ENCODE measurements at regions not wholly inside any gene's neighbourhood (a gene's known extent, or its start where the extent isn't known, plus 50 kb on each side); places are given as distances from the start of the nearest gene placed in this dataset.
A peak's percentile ranks its signal among the peaks of the same experiment; 100 is the strongest.

DNA sequence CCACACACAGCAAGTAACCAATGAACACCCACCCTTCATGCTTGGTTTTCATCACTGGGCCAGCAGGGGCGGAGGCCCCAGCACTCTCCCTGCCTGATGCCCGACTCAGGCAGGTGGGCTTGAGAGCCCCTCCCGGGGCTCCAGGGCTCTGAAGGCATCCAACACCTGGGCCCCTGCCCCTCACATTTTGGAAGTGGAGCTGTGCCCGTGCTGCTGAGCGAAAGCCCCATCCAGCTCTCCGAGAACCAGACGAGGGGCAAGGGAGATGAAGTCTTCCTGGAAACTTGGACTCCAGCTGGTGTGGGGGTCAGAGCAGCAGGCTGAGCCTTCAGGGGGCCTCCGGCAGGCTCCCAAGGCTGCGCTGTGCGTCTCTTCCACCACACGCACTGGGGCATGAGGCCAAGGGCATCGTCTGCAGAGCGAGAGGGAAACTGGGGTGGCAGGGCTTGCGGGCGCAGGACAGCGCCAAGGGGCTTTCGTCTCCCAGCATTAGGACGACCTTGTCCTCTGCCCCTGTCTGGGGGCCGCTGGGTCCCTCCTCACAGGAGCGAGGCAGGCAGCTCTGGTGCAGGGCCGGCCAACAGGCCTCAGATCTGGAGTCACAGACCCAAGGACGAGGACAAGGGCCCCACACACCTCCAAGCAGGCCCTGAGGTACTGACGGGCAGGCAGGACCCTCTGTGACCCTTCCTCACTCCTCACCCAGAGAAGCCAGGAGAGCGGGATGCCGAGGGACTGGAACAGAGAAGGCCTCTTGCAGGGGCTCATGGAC, 108.3 kb upstream of the FAM20C start:
- no peak for DNase-seq (ENCODE audit: low read depth, low spot score)

GRCh38 chr7:84633-85020, 107.7 kb upstream of the FAM20C start:
- DNase-seq (ENCODE audit: low read depth, low spot score) = no peak

DNA sequence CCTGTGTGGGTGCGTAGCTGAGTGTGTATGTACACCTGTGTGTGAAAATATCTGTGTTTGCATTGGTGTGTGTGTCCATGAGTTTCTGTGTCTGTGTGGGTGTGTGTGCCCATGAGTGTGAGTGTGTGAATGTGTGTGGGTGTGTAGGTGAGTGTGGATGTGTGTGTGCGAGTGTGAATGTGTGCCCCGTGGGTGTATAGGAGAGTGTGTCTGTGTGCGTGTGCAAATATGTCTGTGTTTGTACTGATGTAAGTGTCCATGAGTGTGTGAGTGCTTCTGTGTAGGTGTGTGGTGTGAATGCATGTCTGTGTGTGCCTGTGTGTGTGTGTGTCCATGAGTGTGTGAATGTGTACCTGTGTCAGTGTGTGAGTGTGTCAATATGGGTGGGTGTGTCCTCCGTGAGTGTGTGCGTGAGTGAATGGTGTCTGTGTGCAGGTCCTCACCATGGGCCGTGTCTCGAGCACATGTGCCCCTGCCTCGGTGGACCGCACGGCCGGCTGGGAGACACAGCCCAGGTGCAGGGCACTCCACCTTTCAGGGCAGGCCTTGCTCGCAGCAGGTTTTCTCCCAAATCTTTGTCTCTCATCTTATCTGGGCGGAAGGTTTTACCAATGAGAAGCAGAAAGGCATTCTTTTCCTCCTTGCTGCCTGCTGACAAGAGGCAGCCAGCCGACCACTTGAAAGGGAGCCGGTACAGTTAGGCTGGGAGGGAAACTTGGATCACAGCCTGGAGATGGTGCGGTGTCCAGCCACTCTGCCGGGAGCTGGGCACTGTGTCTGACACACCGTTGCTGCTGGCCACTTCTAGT, 107.1 kb upstream of the FAM20C start:
- DNase-seq (ENCODE audit: low read depth, low spot score) = peak; percentile 92

DNA sequence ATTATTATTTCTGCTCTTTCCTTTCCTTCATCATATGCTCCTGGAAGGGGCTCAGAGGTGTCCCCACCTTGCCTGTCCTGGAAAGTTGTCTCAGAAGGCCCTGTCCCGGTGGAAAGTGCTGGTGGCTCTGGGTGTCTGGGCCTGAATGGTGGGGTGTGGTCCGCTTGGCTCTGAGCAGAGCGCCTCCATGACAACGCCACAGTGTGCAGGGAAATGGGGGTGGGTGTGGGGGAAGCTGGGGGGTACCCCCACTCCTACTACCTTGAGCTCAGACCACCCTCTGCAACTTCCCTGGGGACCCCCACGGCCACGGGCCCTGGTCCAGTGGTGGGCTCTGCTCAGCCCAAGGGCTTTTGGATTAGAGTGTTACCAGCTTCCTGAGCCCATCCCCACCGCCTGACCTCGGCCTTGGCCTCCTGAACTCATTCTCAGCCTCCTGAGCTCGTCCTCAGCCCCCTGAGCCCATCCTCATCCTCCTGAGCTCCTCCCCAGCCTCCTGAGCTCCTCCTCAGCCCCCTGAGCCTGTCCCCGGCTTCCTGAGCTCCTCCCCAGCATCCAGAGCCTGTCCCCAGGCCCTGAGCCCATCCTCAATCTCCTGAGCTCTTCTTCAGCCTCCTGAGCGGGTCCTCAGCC, 106.4 kb upstream of the FAM20C start:
- DNase-seq (ENCODE audit: low read depth, low spot score) = no peak

GRCh38 chr7:86629-87028, 105.7 kb upstream of the FAM20C start:
- DNase-seq (ENCODE audit: low read depth, low spot score) = no peak

DNA sequence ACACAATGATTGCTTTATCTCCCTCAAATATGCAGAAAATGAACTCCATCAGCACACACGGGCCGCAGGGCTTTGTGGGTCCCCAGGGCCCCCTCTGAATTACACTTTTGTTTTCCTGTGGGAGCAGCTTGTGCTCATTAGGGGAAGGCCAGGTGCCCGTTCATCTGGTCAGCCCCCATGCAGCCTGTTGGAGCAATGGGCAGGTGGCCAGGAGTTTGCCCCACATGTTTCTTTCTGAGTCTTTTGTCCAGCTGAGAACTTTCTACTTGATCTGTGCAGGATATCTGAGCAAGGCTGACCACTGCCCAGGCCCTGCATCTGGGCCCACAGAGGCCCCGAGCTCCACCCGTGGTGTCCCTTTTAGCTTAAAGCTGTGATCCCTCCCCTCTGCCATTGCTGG, 105.3 kb upstream of the FAM20C start:
- peak; percentile 61 for DNase-seq (ENCODE audit: low read depth, low spot score)

GRCh38 chr7:87671-88070, 104.7 kb upstream of the FAM20C start:
- DNase-seq (ENCODE audit: low read depth, low spot score) = no peak

DNA sequence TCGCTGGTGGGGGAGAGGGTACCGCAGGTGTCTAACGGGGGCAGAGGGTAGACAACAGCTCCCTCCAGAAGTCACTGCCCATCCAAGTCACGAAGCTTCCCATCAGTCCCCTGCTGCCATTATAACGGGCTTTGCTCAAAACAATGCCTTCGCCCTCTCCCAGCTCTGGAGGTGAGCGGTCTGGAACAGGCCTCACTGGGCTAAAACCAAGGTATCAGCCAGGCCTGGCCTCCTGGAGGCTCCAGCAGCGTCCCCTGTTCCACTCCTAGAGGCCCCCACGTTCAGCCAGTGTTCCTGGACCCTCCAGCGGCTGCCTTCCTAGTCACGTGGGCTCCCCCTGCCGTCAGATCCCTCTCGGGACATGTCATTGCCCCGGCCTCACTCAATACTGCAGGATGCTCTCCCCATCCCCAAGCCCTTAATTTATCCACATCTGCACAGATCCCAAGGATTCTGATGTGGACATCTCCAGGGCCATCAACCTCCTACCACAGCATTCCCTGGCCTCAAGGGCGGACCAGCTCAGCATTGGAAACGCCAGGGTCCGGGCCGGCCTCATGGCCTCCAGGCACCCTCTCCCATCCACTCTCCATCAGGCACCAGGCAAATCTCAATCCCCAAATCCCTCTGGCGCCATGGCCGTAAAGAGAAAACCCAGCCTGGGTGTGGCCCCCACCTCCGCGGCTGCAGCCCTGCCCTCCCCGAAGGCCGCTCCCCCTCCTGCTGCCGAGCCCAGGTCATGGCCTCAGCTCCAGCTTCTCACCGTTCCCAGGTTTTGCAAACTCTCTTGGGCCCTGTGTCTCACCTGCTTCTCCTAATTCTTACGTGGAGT, 104.1 kb upstream of the FAM20C start:
- no peak for DNase-seq (ENCODE audit: low read depth, low spot score)

DNA sequence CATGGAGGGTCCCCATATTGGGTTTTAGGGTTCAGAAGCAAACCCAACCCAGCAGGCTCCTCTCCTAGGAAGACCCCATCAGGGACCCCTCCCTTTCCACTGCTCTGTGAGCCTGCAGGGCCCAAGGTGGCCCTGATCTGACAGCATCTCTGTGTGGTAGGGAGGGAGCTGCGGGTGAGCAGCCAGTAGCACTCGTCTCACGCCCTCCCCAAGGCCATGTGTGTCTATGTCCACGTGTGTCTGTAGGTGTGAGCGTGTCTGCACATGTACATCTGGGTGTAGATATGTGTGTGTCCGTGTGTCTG, 103.5 kb upstream of the FAM20C start:
- DNase-seq (ENCODE audit: low read depth, low spot score) = no peak

- DNase-seq (ENCODE audit: low read depth, low spot score) = peak; percentile 97
Measured at GRCh38 chr7:89232-90019, 102.9 kb upstream of the FAM20C start.

- DNase-seq (ENCODE audit: low read depth, low spot score) = peak; percentile 43
Measured at GRCh38 chr7:90111-91063, 102.0 kb upstream of the FAM20C start.

GRCh38 chr7:91396-92175, 100.8 kb upstream of the FAM20C start:
- no peak for DNase-seq (ENCODE audit: low read depth, low spot score)

DNA sequence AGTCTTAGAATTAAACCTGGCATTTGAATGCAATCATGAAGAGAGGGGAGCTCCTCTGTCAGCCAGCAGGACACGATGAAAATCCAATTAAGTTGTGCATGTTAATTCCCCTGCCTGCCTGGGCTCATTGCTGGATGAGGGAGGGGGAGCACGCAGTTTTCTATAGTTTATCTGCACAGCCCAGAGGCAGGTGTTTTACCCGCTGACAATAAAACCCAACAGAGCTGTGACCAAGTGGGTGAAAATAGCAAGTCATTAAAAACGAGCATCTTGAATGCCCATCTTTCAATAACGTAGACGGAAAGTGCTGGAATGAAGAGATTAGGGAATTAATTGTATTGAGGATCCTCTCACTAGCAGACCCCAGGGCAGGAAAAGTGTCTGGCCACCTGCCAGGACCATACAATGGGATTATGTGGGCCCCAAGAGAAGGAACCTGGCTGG, 100.1 kb upstream of the FAM20C start:
- no peak for DNase-seq (ENCODE audit: low read depth, low spot score)

GRCh38 chr7:92888-93672, 99.3 kb upstream of the FAM20C start:
- DNase-seq (ENCODE audit: low read depth, low spot score) = no peak

DNA sequence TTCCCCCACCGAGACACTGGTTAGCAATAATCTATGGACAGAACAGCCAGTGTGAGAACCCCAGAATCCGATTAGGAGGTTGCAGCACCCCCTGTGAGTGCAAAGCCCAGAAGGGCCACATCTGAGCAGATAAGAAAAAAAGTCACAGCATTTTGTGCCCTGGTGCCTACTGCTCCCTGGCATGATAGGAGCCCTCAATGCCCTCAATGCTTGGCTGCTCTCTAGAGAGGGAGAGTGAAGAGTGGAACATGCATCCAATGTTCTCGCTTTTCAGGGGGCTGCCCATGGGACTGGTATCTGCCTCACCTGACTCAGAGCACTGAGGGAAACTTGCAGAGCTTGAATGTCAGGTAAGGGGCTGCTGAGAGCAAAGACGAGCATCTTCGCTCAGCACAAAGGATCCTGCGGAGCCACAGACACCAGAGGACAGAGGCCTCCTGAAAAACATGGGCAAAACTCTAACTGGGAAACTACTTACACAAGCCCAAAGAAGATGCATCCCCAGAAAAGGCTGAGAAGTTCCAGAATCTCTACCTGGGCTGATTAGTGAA, 98.0 kb upstream of the FAM20C start:
- DNase-seq (ENCODE audit: low read depth, low spot score) = no peak

GRCh38 chr7:95180-95862, 97.0 kb upstream of the FAM20C start:
- DNase-seq (ENCODE audit: low read depth, low spot score) = peak; percentile 31

DNA sequence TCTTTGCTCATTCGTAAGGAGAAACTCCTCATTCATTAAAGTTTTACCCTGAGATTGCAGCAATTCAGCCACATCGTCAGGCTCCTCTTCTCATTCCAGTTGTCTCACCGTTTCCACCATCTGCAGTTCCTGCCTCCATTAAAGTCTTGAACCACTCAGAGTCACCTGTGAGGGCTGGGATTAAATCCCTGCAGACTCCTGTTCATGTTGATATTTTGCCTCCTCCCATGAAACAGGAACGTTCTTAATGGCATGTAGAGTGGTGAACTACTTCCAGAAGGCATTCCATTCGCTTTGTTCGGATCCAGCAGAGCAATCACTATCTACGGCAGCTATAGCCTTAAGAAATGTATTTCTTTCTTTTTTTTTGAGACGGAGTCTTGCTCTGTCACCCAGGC, 96.5 kb upstream of the FAM20C start:
- no peak for DNase-seq (ENCODE audit: low read depth, low spot score)

All from astrocyte of the hippocampus (primary cell).